ENCODE measurements at regions not wholly inside any gene's neighbourhood (a gene's known extent, or its start where the extent isn't known, plus 50 kb on each side); places are given as distances from the start of the nearest gene placed in this dataset.
"Not testable (repeated sequence)": the region's sequence is repeated elsewhere in the genome, so short reads cannot be mapped to it uniquely, and the experiment has no call there.

DNA sequence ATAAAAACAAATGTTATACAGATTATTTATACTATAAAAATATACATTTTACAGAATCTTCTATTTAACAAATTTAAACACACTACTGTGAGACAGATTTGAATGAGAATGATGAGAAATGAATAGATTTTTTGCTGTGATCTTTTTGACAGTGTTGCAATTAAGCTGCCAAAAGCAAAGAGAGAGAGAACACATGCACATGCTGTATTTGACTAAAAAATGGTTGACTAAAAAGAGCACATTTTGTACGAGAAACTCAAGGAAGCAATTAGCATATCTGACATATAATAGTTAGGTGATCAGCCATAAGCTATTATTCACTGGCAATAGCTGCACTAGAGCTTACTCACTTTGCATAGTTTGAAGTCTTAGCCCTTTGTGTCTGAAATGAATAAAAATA is 115.8 kb downstream of the SYT10 start:
- no peak for DNase-seq

DNA sequence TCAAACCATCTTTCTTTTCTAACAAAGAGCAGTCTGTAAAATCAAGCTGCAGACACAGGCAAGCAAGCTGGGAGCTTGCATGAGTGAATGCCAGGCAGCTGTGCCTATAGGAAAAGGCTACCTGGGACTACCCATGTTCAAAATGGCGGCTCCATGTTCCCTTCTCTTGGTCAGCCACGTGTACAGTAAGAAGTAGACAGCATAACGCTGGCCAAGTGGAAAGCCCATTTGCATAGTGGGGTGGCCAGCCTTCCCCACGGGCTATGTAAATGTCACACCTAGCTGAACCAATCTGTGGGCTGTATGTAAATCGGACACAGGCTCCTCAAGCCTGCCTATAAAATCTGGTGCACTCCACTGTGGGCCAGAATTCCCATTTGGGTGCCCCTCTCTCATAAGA is 117.1 kb downstream of the SYT10 start:
- DNase-seq, result no peak

DNA sequence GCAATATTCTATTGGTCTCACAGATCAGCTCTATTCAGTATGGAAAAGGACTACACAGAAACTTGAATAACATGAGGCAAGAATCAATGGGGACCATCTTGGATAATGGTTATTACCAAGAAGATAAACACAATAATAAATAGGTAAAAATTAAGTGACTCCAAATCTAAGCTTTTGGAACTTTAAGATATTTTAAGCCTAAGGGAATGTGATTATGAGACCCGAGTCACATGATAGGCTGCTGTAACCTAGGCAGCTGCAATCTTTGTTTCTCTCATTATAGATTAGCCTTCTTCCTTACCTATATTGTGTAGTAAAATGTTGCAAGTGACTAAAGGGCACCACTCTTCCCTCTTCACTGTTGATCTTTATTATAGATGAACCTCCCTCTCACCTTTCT is 121.9 kb downstream of the SYT10 start:
- DNase-seq, result no peak

DNA sequence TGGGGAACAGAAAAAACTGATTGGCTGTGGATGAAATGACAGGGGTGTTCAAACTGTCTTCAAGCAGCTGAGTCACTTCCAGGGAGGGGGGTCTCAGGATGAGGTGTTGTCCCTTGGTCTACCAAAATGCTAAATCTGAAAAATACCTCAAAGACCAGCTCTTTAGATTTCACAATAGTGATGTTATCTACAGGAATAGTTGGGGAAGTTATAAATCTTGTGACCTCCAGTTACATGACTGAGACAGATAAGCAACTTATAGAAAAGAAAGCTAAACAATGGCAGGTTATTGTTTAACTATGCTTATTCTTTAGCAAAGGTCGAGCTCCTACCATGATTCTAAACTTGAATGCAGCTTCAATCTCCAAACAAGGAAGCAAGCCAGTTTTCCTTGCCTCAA is 125.4 kb downstream of the SYT10 start:
- no peak for DNase-seq

DNA sequence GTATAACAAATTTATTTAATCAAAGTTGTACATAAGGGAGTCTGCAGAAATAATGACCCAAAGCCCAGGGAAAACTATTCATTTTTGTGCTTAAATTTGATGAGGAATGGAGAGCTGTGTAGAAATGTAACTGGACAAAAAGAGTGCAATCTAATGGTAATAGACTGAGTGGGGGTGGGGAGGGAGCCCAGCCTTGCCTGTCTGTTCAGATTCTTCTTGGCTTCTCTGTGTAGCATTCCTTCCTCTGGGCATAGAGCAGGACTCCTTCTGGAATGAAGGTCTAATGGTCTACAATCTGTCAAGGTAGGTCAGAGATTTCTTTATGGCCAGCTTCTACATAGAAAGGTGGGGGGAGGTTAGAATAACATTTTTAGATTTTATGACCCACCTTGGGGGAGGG is 126.1 kb downstream of the SYT10 start:
- DNase-seq, result no peak

DNA sequence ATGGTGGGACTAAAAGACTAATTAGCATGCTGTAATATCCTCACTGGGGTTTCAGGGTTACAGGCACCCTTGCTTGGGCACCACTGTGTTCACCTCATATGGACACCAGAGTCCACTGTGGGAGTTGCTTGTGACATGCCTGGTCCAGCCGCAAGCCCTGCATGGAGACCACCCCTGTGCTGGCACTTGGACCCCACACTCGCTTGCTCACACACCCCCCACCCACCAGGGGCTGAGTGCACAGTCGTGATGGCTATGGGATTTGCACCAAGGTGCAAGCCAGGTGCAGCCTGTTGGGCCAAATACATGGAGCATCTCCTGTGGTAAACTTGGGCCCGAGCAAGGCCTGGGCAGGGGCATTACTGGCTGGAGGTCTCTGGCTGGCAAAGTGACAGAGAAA is 129.1 kb downstream of the SYT10 start:
- no peak for DNase-seq

DNA sequence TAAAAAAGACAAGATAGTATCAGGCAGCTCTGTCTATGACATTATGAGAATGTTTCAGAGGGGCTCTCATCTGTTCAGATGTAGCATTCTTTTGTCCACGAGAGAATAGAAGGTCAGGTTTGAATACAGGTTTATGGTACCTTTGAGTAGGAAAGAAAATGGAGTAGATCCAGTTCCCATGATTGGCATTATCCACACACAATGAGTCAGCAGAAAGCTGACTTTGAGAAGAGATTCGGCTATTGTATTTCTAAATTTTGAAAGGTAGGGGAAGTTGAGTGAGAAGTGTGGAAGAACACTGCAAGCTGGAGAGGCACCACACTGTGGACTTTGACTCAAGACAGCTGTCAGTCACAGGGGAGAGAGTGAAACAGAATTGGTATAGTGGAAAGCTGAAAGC is 135.4 kb downstream of the SYT10 start:
- DNase-seq, result no peak

DNA sequence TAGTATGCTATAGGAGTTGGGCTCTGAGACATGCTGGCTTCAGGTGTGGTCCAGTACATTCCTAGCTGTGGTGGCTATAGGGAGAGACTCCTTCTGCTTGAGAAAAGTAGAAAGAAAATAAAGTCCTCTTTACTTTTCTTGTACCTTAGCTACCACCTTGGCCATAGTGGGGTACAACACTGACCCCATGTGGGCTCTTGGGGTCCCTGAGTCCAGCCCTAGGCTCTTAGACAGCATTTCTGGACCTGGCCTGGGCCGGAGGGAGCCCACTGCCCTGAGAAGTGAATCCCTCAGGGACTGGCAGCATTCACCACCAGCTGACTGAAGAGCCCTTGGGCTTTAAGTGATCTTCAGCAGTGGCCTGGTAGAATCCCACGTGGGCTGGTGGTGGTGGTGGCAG is 143.1 kb downstream of the SYT10 start:
- DNase-seq, result no peak

DNA sequence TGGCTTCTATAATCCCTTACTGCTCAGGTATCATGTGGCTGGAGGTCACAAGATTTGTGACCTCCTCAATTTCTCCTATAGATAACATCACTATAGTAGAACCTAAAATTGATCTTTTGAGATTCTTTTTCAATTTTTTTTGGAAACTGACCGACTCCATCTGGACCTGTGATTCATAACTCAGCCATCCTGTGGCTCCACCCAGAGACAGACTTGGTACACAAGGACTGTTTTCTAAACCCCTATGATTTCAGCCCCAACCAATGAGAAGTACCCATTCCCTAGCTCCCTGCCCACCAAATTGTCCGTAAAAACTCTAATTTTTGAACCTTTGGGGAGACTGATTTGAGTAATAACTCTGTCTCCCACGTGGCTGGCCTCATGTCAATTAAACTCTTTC is 148.9 kb downstream of the SYT10 start:
- no peak for DNase-seq

DNA sequence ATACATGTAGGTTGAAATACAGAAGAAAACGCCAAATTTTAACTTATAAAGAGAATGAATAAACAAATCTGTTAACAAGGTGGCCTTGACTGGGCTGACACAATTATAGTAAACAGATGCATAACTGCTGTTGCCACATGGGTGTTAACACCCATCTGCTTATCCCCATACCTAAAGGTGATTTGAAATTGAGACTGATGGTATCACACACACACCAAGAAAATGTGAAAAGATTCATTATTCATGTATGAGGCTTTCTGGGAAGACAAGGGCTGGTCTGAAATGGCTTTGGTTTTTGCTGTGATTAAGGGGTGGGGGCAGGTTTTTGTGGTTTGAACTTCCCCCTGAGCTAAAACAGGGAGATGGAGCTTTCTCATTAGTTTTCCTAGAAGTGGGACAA is 156.6 kb downstream of the SYT10 start:
- no peak for DNase-seq

DNA sequence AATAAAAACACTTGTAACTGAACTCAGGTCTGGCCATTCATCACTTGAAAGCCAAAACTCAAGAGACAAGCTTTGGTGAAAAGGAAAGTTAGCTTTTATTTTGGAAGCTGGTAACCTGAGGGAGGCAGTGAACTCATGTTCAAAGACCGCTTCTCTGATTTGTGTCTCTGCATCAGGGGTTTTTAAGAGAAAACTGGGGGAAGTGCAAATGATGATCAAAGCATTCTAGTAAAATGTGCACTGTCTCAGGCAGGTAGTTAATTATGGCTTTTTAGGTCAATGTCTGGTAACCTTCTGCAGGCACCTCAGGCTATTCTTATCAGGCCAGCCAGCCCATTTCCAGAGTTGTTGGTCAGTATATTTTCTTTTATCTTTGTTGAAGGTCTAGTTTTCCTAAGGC is 162.2 kb downstream of the SYT10 start:
- no peak for DNase-seq

DNA sequence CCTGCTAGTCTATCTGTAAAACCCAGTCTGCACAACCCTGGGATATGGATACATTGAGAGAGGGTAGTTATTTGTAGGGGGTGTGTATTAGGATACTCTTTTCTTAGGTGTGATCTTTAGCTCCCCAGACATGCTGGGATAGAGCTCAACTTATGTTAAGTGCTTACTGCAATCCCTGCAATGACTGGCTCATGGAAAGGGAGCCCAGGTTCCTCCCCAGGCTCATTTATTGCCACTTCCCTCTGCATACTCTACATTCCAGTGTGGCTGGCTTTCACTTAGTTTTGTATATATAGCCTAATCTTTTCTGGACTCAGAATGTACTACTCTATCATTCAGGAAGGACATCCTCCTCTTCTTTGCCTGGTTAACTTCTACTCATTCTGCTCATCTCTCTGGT is 172.0 kb downstream of the SYT10 start:
- no peak for DNase-seq

DNA sequence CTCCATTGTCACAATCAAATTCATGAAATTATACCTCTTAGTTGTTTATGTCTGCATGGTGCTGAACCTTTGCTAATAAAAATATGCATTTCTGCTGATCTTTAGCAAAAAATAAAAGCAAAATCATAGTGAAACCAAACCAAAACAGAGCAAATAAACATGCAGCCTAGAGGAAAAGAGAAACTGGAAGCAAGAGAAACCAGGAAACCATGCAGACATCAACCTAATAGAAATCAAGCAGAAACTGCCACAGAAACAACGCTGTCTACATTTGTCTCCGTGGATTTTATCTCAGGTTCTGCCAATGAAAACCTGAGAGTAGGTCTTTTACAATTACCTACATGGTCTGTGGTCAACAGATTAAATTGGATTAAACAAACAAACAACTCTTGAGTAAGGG is 173.7 kb downstream of the SYT10 start:
- DNase-seq, result no peak

DNA sequence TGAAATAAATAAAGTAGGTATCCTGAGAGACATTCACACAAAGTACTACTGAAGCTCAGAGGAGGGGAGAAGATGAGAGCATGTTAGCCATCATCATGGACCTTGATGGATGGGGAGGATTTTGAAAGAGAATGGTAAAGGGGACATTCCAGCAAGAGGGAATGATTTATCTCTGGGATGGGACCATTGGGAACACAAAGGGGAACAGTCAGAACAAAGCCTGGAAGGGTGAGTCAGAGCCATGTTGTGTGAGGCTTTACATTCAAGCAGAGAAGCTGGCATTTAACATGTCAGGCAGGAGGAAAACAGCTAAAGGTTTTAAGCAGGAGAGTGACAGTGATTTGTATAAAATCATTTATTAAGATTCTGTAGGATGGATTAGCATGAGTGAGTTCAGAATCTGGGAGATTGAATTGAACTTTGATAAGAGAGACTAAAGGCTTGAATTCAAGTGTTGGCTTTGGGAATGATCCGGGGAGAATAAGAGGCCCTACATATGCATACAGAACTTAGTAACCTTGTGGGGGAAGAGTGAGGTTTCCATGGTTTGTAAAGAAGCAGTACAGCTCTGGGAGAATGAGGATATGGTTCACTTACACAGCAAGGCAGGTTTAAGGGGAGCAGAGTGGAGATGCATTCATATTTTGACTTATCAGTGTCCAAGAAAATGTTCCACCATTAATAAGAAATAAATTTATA is 174.4 kb downstream of the SYT10 start:
- no peak for DNase-seq

DNA sequence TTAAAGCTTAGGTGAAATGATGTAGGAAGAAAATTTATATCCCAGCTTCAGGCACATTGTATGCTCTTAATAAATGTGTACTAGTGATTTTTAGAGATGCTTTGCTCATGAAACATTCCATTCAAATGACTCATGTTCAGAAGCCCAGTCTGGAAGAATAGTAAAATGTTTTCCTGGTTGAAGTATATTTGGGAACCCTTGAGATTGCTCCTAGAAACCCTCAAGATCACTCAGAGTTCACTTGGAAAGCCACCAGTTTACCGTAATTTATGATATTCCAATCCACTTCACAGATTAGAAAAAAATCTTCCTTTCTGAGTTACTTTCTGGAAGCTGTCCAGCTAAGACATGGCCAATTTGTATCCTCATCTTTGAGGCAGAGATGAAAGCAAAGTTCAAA is 186.4 kb downstream of the SYT10 start:
- DNase-seq, result no peak

DNA sequence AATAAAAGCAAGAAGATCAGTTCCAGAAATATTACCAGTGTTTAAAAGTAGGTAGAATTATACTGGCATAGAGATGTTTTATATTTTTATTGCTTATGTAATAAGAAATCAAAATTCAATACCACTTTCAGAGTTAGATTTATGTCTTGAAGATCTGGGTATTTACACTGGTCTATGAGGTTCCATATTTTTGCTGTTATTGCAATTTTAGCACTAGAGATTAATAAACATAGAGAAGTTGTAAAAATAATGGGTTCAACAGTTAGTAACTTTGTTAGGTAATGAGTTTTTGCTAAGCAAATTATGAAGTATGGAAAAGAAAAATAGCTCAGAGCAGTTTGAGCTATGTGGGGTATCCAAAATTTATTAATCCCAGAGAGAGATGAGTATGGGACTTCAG is 188.1 kb downstream of the SYT10 start:
- DNase-seq, result no peak

DNA sequence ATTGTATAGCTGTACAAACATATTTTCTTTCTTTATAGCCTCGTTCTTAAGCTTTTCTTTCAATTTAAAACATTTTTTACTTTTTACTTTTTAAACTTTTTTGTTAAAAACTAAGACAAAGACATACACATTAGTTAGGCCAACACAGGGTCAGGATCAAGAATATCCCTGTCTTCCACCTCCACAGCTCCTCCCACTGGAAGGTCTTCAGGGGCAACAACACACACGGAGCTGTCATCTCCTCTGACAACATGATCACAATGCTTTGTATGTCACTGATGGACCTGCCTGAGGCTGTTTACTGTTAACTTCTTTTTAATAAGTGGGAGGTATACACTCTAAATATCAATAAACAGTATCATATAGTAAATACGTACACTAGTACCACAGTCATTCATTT is 191.3 kb downstream of the SYT10 start:
- no peak for DNase-seq

DNA sequence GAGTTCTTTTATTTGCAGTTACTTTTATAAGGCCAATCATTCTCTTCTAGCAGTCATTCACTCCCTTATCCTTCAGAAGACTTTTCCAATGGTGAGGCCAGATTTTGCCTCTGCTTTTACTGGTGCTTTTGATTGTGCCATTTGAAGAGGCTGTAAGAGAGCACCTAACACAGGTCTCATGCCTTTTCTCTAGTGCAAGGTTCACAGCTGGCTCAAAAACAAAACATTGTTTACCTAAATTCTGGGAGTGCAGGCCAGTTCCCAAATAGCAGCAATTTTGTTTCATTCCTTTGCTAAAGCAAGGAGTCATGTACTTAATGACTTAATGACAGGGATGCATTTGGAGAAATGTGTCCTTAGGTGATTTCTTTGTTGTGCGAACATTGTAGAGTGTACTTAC is 192.0 kb downstream of the SYT10 start:
- DNase-seq, result no peak

DNA sequence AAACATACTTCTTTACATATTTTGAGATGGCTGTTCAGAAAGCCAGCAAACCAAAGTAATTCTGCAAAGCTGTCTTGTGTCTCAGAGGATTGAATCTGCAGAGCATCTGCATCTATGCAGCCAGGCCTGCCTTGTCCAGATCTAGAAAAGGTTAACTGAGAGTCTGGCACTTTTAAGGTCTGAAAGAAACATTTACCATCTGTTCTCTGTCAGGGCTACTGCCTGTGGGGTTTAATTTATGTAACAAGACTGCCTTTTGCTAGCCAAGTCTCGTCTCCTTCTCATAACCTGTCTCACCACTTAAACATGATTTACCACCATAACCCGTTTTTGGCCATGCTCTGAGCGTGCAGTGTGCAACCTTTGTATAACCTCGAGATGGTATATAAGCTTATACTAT is 194.2 kb downstream of the SYT10 start:
- no peak for DNase-seq

DNA sequence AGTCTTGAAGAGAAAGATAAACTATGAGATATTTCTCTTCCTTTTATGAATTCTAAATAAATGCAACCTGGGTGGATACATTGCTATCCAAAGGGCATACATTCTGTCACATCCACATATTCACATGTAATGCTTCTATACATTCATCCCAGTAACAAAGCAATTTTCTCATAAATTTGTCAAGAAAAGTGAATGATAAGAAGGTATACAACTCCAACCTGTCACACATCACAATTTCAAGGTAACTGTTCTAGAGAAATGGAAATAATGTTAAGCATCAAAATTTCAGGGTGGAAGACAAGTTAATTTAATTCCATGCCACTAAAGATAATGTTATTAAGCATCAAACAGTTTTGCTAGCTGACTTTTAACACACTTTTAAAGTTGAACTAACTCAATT is 212.9 kb downstream of the SYT10 start:
- DNase-seq, result no peak

DNA sequence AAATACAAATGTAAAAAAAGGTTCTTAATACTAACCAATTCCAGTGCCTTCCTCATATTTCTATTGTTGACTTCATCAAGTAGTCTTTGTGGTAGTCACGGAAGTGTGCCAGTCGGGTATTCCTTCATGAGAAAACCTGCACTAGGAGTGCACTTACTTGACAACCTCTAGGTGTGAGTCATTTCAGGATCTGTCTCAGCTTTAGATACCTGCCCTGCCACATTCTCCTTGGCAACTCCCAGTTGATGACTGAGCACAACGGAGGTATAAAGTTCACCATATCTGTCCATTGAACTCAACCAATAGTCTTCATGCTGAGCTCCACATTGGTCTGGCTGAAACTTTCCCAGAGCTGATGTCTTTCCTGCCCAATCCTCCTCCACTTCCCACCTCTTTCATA is 215.7 kb downstream of the SYT10 start:
- DNase-seq, result no peak

DNA sequence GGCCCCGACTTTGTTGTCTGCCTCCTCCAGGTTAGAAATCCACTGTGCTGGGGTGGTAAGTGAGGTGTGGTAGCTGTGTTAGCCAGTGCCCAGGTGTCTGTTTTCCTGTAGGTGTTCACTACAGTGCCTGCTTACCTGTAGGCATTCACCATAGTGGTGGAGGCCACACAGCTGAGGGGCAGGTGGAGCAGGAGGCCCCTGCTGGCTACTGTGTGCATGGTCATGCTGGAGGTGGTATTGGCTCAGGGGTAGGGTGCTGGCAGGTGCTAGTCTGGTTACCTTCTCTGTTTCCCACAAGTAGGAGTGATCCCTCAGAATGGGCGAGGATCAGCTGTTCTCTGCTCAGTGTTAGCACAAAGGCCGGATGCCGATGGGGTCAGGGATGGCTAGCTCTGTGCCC is 217.3 kb downstream of the SYT10 start:
- DNase-seq, result no peak

DNA sequence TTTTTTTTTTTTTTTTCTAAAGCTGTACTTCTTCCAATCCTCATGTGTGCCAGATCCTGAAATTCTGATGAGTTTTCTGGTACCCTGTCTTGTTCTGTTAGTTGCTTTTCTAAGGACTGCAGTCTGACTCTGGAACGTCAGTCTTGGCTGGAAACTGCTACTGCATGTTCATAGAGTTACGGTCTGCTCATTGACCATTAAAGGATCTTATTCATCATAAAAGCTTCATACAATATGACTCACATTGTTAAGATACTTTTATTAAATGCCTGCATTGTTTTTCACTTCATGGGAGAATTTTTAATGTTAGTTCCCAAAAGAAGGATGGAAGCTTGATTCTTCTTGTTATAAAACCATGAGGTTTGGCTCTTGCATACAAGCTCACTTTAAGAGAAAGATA is 233.6 kb downstream of the SYT10 start:
- DNase-seq, result no peak

DNA sequence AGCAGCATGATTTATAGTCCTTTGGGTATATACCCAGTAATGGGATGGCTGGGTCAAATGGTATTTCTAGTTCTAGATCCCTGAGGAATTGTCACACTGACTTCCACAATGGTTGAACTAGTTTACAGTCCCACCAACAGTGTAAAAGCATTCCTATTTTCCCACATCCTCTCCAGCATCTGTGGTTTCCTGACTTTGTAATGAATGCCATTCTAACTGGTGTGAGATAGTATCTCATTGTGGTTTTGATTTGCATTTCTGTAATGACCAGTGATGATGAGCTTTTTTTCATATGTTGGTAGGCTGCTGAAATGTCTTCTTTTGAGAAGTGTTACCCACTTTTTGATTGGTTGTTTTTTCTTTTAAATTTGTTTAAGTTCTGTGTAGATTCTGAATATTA is 245.2 kb downstream of the SYT10 start:
- DNase-seq, result not testable (repeated sequence)

DNA sequence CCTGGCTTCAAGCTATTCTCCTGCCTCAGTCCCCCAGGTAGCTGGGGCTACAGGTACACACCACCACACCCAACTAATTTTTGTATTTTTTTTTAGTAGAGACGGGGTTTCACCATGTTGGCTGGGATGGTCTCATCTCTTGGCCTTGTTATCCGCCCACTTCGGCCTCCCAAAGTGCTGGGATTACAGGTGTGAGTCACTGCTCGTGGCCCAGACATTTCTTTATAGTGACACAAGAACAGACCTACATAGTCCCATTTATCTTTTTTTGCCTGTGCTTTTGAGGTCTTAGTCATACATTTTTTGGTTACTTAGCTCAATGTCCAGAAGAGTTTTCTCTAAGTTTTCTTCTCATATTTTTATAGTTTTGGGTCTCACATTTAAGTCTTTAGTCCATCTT is 247.4 kb downstream of the SYT10 start:
- no peak for DNase-seq

DNA sequence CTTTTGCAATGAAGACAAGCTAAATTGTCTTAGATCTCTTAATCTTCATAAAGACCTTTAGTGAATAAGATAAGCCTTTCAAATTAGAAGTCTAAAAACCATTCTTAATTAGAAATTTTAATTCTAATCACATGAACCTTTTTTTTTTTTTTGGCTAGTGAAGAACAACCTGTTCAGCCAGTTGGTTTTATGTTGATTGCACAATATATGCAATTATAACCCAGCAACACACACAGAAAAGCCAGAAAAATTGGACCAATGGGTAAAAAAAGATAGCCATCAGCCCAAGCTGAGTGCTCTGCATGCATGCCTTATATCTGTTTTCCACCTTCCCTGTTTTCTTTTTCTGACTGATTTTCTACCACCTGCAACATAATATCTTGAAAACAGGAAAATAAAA is 252.2 kb downstream of the SYT10 start:
- DNase-seq, result no peak
